Neural cell (in vitro differentiated cells): ENCODE measurements at regions not wholly inside any gene's neighbourhood (a gene's known extent, or its start where the extent isn't known, plus 50 kb on each side); places are given as distances from the start of the nearest gene placed in this dataset.

Source experiments
- EP300 ChIP-seq: fragments of 450-650 bp; conservative IDR thresholded peaks from 2 replicates; pipeline ENCODE4 v1.6.1; 2014; ENCODE audit warnings: antibody characterized with exemption, mild to moderate bottlenecking, moderate library complexity; ENCODE audit not compliant: poor library complexity, severe bottlenecking
- EZH2 ChIP-seq: fragments of 200-600, 300-800 bp; shearing (Covaris generic), sonication (generic); IDR thresholded peaks from 2 replicates; pipeline ENCODE4 v1.6.1; 2014; ENCODE audit warnings: antibody characterized with exemption, low read length, borderline replicate concordance, mild to moderate bottlenecking; ENCODE audit not compliant: insufficient read depth, poor library complexity, severe bottlenecking
- MXI1 ChIP-seq: fragments of 450-650 bp; conservative IDR thresholded peaks from 2 replicates; pipeline ENCODE4 v1.6.1; 2014; ENCODE audit warnings: antibody characterized with exemption, mild to moderate bottlenecking; ENCODE audit not compliant: poor library complexity, severe bottlenecking
- POLR2AphosphoS5 ChIP-seq: IDR thresholded peaks from 2 replicates; pipeline ENCODE4 v1.6.1; 2012
- RAD21 ChIP-seq: fragments of 450-650 bp; conservative IDR thresholded peaks from 2 replicates; pipeline ENCODE4 v1.6.1; 2014; ENCODE audit warnings: antibody characterized with exemption, mild to moderate bottlenecking, moderate library complexity
- REST ChIP-seq: IDR thresholded peaks from 2 replicates; pipeline ENCODE4 v1.6.1; 2012; ENCODE audit warnings: borderline replicate concordance
- TAF1 ChIP-seq: IDR thresholded peaks from 2 replicates; pipeline ENCODE4 v1.6.1; 2012; ENCODE audit warnings: low read depth
- TF ChIP-seq, protein P1 (sequence below): fragments of 450-650 bp; IDR thresholded peaks from 2 replicates; pipeline ENCODE4 v1.5.1; 2014; ENCODE audit warnings: antibody characterized with exemption, mild to moderate bottlenecking, moderate library complexity; ENCODE audit not compliant: poor library complexity, severe bottlenecking

GRCh38 chr3:143184099-143184498 is 64.5 kb downstream of the CHST2 start:
- TF ChIP-seq TAF1 = no peak
- TF ChIP-seq, protein P1, sequence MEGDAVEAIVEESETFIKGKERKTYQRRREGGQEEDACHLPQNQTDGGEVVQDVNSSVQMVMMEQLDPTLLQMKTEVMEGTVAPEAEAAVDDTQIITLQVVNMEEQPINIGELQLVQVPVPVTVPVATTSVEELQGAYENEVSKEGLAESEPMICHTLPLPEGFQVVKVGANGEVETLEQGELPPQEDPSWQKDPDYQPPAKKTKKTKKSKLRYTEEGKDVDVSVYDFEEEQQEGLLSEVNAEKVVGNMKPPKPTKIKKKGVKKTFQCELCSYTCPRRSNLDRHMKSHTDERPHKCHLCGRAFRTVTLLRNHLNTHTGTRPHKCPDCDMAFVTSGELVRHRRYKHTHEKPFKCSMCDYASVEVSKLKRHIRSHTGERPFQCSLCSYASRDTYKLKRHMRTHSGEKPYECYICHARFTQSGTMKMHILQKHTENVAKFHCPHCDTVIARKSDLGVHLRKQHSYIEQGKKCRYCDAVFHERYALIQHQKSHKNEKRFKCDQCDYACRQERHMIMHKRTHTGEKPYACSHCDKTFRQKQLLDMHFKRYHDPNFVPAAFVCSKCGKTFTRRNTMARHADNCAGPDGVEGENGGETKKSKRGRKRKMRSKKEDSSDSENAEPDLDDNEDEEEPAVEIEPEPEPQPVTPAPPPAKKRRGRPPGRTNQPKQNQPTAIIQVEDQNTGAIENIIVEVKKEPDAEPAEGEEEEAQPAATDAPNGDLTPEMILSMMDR = no peak
- no peak for TF ChIP-seq EZH2
- no peak for TF ChIP-seq POLR2AphosphoS5
- TF ChIP-seq EP300 = no peak
- TF ChIP-seq RAD21 = no peak
- no peak for TF ChIP-seq REST
- TF ChIP-seq MXI1 = no peak
